Body of pancreas (tissue), 4 donors: ENCODE measurements at regions not wholly inside any gene's neighbourhood (a gene's known extent, or its start where the extent isn't known, plus 50 kb on each side); places are given as distances from the start of the nearest gene placed in this dataset.

Source experiments
- ATAC-seq: fragments of 150-250 bp; one replicate; pipeline ENCODE4 v1.9.1; 2016
- DNase-seq, 4 donors: peaks; one replicate each; pipeline ENCODE4 v3.0.0-alpha.2; 2019
- H3K27ac ChIP-seq, 4 donors: fragments of 200-600 bp; sonication (generic); 1 replicate in 3 of 4; 2 replicates in 1 of 4; pipeline versions ENCODE4 v1.5.1 to v1.6.1; 2016 to 2019; ENCODE audit warnings: mild to moderate bottlenecking in 1 of 4, mixed read lengths in 1 of 4, moderate library complexity in 1 of 4
- H3K27me3 ChIP-seq, 2 donors: fragments of 200-600 bp; sonication (generic); one replicate each; pipeline ENCODE4 v1.6.0; 2016; ENCODE audit warnings: mild to moderate bottlenecking in 1 of 2
- H3K36me3 ChIP-seq, 2 donors: fragments of 200-600 bp; sonication (generic); replicated peaks in 1 of 2; 2 replicates each; pipeline ENCODE4 v1.5.1; 2016; ENCODE audit warnings: low read depth in 2 of 2; ENCODE audit not compliant: insufficient read depth in 1 of 2
- H3K4me1 ChIP-seq: fragments of 200-600 bp; sonication (generic); one replicate; pipeline ENCODE4 v1.6.0; 2016
- H3K4me3 ChIP-seq, 2 donors: fragments of 200-600 bp; sonication (generic); 1 replicate in 1 of 2; 2 replicates in 1 of 2; pipeline ENCODE4 v1.5.1; 2016 to 2019
- H3K9me3 ChIP-seq, 3 donors: fragments of 200-600 bp; sonication (generic); 1 replicate in 2 of 3; 2 replicates in 1 of 3; pipeline ENCODE4 v1.5.1; 2016
- POLR2A ChIP-seq, 3 donors: fragments of 450-650 bp; IDR thresholded peaks; one replicate each; pipeline ENCODE4 v1.6.1; 2016; ENCODE audit warnings: antibody characterized with exemption in 3 of 3, mild to moderate bottlenecking in 2 of 3
- WGBS, 2 donors: methylation state at CpG; one replicate each; pipeline ENCODE4 v1.1.5; 2017; 5-methylcytosine and 5-hydroxymethylcytosine counted together
- intact Hi-C: fragments of 100-400 bp; cut with DNase I; formaldehyde crosslinking; loops from one replicate; pipeline ENCODE4 v1.15.1; 2023
- TF ChIP-seq, protein P1 (sequence below), 7 experiments: fragments of 450-650 bp in 4 of 7; fragments of 200-600 bp in 3 of 7; sonication (generic) in 3 of 7; IDR thresholded peaks; one replicate each; pipeline ENCODE4 v1.5.1; 2016 to 2019; ENCODE audit warnings: antibody characterized with exemption in 7 of 7

DNA sequence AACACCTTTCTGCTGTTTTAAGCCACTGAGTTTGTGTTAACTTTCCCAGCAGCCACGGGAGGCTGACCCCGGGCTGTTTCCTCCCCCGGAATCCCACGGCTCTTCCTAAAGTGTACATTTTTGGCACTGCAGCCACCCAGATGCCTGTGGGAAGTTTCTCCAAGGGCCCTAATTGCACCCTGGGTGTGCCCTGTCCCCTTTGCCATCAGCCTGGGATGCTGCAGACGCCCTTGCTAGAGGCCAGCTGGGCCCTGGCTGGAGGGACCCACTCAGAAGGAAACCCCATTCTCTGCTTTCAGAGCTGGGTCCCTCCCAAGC, 883.3 kb downstream of the BRD1 start:
- Histone ChIP-seq H3K9me3 (no peaks in the 10 kb centered on the region), H3K4me3 (no peak overlapping the region), H3K4me1 (no peaks in the 10 kb centered on the region), H3K36me3 (no peaks in the 10 kb centered on the region), H3K27me3 (no peaks in the 10 kb centered on the region), H3K27ac (no peak overlapping the region)
- no peak for DNase-seq
- TF ChIP-seq, protein P1, sequence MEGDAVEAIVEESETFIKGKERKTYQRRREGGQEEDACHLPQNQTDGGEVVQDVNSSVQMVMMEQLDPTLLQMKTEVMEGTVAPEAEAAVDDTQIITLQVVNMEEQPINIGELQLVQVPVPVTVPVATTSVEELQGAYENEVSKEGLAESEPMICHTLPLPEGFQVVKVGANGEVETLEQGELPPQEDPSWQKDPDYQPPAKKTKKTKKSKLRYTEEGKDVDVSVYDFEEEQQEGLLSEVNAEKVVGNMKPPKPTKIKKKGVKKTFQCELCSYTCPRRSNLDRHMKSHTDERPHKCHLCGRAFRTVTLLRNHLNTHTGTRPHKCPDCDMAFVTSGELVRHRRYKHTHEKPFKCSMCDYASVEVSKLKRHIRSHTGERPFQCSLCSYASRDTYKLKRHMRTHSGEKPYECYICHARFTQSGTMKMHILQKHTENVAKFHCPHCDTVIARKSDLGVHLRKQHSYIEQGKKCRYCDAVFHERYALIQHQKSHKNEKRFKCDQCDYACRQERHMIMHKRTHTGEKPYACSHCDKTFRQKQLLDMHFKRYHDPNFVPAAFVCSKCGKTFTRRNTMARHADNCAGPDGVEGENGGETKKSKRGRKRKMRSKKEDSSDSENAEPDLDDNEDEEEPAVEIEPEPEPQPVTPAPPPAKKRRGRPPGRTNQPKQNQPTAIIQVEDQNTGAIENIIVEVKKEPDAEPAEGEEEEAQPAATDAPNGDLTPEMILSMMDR (IDR thresholded peaks at IDR 0.05): no peak
- no peak for TF ChIP-seq POLR2A (IDR thresholded peaks at IDR 0.05)
- 61 to 79% methylated on average over 5 of the region's 5 CpGs for WGBS, 2 donors
- no peak for ATAC-seq
- intact Hi-C loops: no loop called here

DNA sequence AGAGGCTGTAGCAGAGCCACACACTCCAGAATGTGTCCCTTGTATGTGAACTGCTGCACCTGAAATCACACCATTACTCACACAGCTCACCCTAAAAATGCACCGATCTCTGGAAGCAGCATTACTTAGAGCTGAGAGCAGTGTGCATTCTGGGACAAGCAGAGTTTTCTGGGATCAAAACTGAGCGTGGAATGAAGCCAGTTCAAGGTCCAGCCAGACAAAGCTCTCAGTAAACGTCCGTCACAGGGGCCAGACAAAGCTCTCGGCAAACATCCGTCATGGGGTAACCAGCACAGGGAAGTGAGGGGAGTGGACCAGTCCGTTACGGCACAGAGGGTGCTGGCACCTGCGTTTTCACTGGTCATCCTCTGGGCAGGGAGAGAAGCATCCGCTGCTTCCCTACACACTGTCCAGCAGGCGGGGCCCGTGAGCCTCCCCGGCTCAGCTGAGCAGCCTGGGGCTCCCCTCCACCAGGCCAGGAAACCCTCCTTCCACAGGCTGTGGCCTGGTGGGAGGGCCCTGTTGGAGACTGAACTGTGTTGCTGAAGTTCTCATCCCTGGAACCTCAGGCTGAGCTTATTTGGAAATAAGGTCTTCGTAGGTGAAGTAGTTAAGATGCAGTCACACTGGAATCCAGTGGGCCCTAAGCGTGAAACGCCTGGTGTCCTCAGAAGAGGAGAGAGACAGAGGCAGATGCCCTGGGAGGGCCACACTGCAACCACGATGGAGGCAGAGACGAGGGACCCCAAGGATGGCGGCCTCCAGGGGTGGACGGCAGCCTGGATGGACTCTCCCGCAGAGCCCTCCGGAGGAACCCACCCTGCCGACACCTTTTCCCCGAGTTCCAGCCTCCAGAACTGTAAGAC, 883.9 kb downstream of the BRD1 start:
- Histone ChIP-seq H3K9me3 (no peaks in the 10 kb centered on the region), H3K4me1 (no peaks in the 10 kb centered on the region), H3K27me3 (no peaks in the 10 kb centered on the region), H3K27ac (no peak overlapping the region), H3K36me3 (no peaks in the 10 kb centered on the region), H3K4me3 (no peak overlapping the region)
- WGBS, 2 donors: 38 to 42% methylated on average over 22 to 24 of the region's 24 CpGs
- ATAC-seq (peak; percentile 24), DNase-seq (peak in 1 of 4 donors; percentile 28)
- no peak for TF ChIP-seq POLR2A (IDR thresholded peaks at IDR 0.05)
- TF ChIP-seq, protein P1 (IDR thresholded peaks at IDR 0.05): peak in 6 of 7 experiments; percentile 17 to 38 (median 26)
- intact Hi-C loops: no loop called here

DNA sequence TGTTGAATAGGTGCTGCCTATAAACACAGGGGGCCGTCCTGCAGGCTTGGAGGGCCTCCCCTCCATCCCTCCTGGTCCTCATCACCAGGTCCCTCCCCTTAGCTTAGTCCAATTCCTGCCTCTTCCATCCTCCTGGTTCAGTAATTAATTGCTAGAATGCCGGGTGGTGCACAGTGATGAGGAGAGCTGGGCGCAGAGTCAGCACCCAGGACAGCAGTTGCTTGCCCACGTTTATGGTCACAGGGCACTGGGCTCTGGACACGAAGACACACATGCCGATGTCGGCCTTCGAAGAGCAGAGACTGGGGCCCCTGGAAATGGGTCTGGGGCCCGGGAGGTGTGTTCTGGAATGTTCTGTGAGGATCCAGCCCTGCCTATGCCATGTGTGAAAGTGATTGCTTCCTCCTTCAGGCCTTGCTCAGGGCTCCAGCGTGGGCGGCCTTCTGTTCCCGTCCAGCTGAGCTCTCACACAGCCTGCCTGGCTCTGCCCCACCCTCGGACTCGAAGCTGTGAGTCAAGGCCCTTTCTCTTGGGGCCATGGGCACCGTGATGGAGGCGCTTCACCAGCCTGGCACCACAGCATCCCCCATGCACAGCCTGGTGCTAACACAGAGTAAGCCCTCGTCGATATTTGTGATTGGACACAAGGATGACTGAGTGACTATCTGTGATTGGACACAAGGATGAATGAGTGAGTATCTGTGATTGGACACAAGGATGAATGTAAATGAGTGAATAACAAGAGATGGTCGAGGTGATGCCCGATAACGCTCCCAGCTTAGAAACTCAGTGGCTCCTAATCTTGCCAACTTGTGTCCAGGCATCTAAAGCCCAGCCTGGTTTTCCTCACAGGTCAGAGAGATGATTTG, 884.7 kb downstream of the BRD1 start:
- 42 to 57% methylated on average over 8 to 21 of the region's 21 CpGs for WGBS, 2 donors
- TF ChIP-seq POLR2A (IDR thresholded peaks at IDR 0.05): no peak
- TF ChIP-seq, protein P1 (IDR thresholded peaks at IDR 0.05): no peak
- Histone ChIP-seq H3K27ac (no peak overlapping the region), H3K4me3 (no peak overlapping the region), H3K4me1 (no peaks in the 10 kb centered on the region), H3K36me3 (no peaks in the 10 kb centered on the region), H3K9me3 (no peaks in the 10 kb centered on the region), H3K27me3 (no peaks in the 10 kb centered on the region)
- DNase-seq (no peak), ATAC-seq (no peak)
- intact Hi-C loops: no loop called here

DNA sequence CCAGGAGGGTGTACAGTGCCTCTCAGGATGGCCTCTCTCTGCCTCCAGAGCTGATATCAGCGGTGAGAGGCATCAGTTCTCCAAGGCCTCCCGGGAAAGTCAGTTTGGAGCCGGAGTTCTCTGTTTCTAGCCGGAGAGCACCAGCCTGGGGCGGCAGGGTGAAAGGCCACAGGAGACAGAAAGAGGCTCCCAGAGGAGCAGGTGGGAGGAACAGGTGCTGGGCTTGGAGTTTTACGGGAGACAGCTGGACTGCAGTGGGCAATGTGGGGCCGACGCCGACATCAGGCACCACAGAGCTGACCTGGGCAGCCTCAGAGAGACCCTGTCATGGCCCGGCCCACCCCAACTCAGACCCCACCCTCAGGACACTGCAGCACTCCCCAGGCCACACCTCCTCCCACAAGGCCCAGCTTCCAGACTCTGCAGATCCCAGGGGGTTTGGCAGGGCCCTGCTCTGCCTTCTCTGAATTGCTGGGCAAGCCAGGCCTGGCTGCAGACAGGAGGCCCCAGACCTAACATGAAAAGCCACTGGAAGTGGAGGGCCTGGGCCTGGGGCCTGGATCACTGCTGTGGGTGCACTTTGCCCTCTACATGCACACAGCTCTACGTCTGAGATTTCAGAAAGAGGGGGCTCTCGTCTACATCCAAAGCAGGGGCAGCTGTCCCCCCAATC, 885.6 kb downstream of the BRD1 start:
- ATAC-seq (no peak), DNase-seq (no peak)
- intact Hi-C loops: no loop called here
- no peaks in the 10 kb centered on the region for H3K27me3 ChIP-seq
- H3K9me3 ChIP-seq: no peaks in the 10 kb centered on the region
- no peak overlapping the region for H3K27ac ChIP-seq
- 54 to 59% methylated on average over 9 to 12 of the region's 12 CpGs for WGBS, 2 donors
- H3K4me1 ChIP-seq: no peaks in the 10 kb centered on the region
- H3K36me3 ChIP-seq: no peaks in the 10 kb centered on the region
- no peak overlapping the region for H3K4me3 ChIP-seq
- TF ChIP-seq, protein P1 (IDR thresholded peaks at IDR 0.05): no peak
- no peak for TF ChIP-seq POLR2A (IDR thresholded peaks at IDR 0.05)
